HEK293T (cell line): ENCODE measurements at regions not wholly inside any gene's neighbourhood (a gene's known extent, or its start where the extent isn't known, plus 50 kb on each side); places are given as distances from the start of the nearest gene placed in this dataset.

Source experiments
- BHLHE40 ChIP-seq: fragments of 450-650 bp; IDR thresholded peaks from 2 replicates; pipeline ENCODE4 v1.6.1; 2016; ENCODE audit warnings: mild to moderate bottlenecking, moderate library complexity, borderline replicate concordance
- SUZ12 ChIP-seq: fragments of 450-650 bp; IDR thresholded peaks from 2 replicates; pipeline ENCODE4 v1.6.1; 2016; ENCODE audit warnings: mild to moderate bottlenecking

DNA sequence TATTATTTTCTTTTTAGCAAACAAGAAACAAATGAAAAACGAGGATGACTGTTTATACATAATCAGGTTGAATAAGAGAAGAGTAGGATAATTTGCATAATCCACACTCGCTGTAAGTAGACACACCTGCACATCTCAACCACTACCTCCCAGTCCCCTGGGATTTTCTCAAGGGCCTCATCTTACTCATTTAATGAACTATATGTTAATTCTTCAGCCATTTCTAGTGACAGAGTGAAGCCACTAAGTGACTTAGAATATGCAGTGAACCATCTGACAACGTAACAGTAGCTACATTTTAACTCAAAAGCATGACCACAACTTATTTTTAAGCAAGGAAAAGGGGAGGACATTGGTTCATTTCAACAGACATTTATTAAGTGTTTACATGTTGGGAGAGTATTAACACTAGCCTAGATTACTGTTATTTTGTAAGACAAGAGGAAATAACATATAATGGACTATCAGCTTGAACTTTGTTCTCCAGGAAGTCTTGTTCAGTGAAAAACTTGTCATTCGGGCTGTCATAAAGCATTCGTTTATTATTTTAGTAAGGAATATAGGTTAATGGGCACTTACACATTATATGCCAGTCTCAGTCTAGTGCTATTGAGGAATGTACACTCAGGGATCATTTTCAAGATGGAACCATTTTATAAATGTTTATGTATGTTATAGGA is 173.0 kb upstream of the ROBO2 start:
- TF ChIP-seq BHLHE40: no peak
- TF ChIP-seq SUZ12: no peak
